ENCODE measurements at regions not wholly inside any gene's neighbourhood (a gene's known extent, or its start where the extent isn't known, plus 50 kb on each side); places are given as distances from the start of the nearest gene placed in this dataset.

- H3K9me3 ChIP-seq (ENCODE audit: control insufficient read depth in 5 of 5, low read length in 5 of 5), result no peaks in the 10 kb centered on the region
- no peaks in the 10 kb centered on the region for H3K27me3 ChIP-seq (ENCODE audit: control insufficient read depth in 5 of 5, insufficient read depth in 4 of 5, low read length in 5 of 5)
- no peak overlapping the region for H3K27ac ChIP-seq (ENCODE audit: low read depth, low read length)
- peaks cover 3 to 26% (median 22%) of the 10 kb centered on the region in 5 donors for H3K4me1 ChIP-seq (ENCODE audit: control insufficient read depth in 5 of 5, insufficient read depth in 5 of 5, low read length in 5 of 5)
- no peak overlapping the region for H3K9ac ChIP-seq (ENCODE audit: low read length in 5 of 5)
- no peak overlapping the region for H3K4me3 ChIP-seq (ENCODE audit: low read depth in 1 of 5, low read length in 5 of 5)
- no peaks in the 10 kb centered on the region for H3K36me3 ChIP-seq (ENCODE audit: control insufficient read depth in 5 of 5, insufficient read depth in 5 of 5, low read length in 5 of 5)
These were observed 148.7 kb downstream of the OSR1 start for GRCh38 chr2:19209575-19210341.

DNA sequence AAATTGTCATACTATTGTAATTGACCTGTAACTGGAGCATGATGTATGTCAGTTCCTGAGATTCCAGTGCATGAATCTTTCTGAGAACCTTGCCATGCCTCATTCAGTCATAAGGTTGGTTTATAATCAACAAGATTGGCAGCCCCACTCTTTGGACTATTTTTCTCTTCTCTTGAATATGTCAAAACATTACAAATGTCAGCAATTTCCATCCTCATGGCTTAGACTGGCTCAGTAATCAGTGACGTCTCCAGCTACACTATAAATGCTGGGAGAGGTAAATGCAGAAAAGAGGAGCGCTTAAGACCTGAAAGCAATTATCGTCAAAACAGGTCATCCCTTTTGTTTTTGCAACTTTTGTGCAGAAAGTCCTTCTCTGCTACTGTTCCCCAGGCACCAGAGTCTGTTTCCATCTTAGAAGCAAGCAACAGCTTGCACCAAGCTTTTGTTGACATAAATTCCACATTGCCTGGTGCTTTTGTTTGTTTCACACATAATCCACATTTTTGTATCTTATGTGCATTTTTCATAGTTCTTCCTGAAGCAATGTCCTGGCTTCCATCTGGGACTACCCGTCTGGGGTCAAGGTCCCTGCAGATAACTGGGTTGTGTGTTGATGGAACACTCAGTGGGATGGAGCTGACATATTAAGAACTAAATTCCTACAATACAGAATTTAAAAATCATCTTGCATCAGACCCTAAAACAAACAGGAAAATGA is 149.8 kb downstream of the OSR1 start:
- Histone ChIP-seq H3K9me3 (ENCODE audit: control insufficient read depth in 5 of 5, low read length in 5 of 5) (no peaks in the 10 kb centered on the region), H3K27me3 (ENCODE audit: control insufficient read depth in 5 of 5, insufficient read depth in 4 of 5, low read length in 5 of 5) (no peaks in the 10 kb centered on the region), H3K27ac (ENCODE audit: low read depth, low read length) (no peak overlapping the region), H3K36me3 (ENCODE audit: control insufficient read depth in 5 of 5, insufficient read depth in 5 of 5, low read length in 5 of 5) (no peaks in the 10 kb centered on the region), H3K4me3 (ENCODE audit: low read depth in 1 of 5, low read length in 5 of 5) (no peak overlapping the region), H3K9ac (ENCODE audit: low read length in 5 of 5) (no peak overlapping the region), H3K4me1 (ENCODE audit: control insufficient read depth in 5 of 5, insufficient read depth in 5 of 5, low read length in 5 of 5) (peaks cover 3 to 30% (median 23%) of the 10 kb centered on the region in 5 donors)

DNA sequence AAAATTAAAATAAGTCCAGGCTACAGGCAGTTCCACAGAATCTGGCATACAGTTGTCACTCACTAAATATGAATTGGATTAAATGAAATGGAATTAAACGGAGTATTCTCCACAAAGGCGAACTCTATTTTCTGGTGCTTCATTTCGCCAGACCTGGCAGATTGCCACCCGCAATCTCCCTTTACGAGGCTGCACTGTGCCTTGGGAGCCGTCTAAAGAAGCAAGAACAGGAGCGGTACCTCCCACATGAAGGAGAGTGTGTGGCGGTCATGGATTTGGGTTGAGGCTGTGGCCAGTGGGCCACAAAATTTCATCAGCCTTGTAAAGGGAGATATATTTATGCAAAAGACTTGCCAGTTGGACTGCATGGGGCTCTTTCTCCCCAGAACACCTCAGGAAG is 151.0 kb downstream of the OSR1 start:
- Histone ChIP-seq H3K27me3 (ENCODE audit: control insufficient read depth in 5 of 5, insufficient read depth in 4 of 5, low read length in 5 of 5) (no peaks in the 10 kb centered on the region), H3K9me3 (ENCODE audit: control insufficient read depth in 5 of 5, low read length in 5 of 5) (no peaks in the 10 kb centered on the region), H3K36me3 (ENCODE audit: control insufficient read depth in 5 of 5, insufficient read depth in 5 of 5, low read length in 5 of 5) (no peaks in the 10 kb centered on the region), H3K4me3 (ENCODE audit: low read depth in 1 of 5, low read length in 5 of 5) (no peak overlapping the region), H3K9ac (ENCODE audit: low read length in 5 of 5) (no peak overlapping the region), H3K4me1 (ENCODE audit: control insufficient read depth in 5 of 5, insufficient read depth in 5 of 5, low read length in 5 of 5) (peaks cover 3 to 30% (median 23%) of the 10 kb centered on the region in 5 donors), H3K27ac (ENCODE audit: low read depth, low read length) (no peak overlapping the region)

DNA sequence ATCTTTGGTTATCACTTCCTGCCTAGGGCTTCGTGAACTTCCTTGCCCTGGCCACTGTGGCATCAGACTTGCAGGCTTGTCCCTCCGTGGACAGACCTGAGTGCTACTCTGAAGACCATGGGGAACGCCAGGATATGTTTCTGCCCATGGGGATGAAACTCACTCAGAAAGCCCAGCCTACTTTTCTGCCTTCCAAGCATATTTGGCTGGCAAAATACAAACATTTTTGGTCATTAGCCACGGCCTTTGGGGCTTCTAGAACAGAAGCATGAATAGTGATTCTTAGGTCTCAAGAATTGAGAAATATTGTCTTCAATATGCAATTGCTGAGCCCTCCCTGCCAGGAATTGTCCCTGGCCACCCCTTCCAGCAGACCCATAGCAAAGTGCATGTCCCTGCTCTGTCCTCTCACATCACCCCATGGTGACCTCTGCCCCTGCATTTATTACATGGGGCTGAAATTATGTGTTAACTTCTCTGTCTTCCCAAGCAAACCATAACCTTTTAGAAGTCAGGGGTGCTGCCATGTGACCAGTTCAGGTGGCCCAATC is 152.4 kb downstream of the OSR1 start:
- no peak overlapping the region for H3K4me3 ChIP-seq (ENCODE audit: low read depth in 1 of 5, low read length in 5 of 5)
- H3K9me3 ChIP-seq (ENCODE audit: control insufficient read depth in 5 of 5, low read length in 5 of 5), result no peaks in the 10 kb centered on the region
- no peaks in the 10 kb centered on the region for H3K36me3 ChIP-seq (ENCODE audit: control insufficient read depth in 5 of 5, insufficient read depth in 5 of 5, low read length in 5 of 5)
- H3K27ac ChIP-seq (ENCODE audit: low read depth, low read length), result peak overlapping the region; percentile 30
- H3K4me1 ChIP-seq (ENCODE audit: control insufficient read depth in 5 of 5, insufficient read depth in 5 of 5, low read length in 5 of 5), result peaks cover 3 to 30% (median 23%) of the 10 kb centered on the region in 5 donors
- H3K27me3 ChIP-seq (ENCODE audit: control insufficient read depth in 5 of 5, insufficient read depth in 4 of 5, low read length in 5 of 5), result no peaks in the 10 kb centered on the region
- H3K9ac ChIP-seq (ENCODE audit: low read length in 5 of 5), result no peak overlapping the region

DNA sequence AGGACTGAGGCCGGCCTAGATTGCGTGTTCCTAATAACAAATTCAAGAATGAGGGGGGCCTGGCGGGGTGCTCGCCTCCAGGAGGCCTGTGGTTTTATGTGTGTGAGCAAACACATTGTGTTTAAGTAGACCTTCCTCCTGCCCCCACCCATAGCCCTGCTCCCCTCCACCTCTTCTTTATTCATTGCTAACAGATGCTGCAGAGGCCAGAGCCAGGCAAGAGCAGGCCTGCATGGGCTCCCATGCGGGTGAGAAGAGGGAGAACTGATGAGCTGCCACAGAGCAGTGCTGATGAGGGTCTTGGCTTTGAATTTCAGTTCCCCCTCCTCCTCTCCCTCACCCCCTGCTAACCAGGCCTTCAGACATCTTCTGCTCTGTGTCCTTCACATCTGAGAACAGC is 154.6 kb downstream of the OSR1 start:
- Histone ChIP-seq H3K27me3 (ENCODE audit: control insufficient read depth in 5 of 5, insufficient read depth in 4 of 5, low read length in 5 of 5) (no peaks in the 10 kb centered on the region), H3K27ac (ENCODE audit: low read depth, low read length) (no peak overlapping the region), H3K4me1 (ENCODE audit: control insufficient read depth in 5 of 5, insufficient read depth in 5 of 5, low read length in 5 of 5) (peaks cover 3 to 30% (median 23%) of the 10 kb centered on the region in 5 donors), H3K4me3 (ENCODE audit: low read depth in 1 of 5, low read length in 5 of 5) (no peak overlapping the region), H3K36me3 (ENCODE audit: control insufficient read depth in 5 of 5, insufficient read depth in 5 of 5, low read length in 5 of 5) (no peaks in the 10 kb centered on the region), H3K9ac (ENCODE audit: low read length in 5 of 5) (no peak overlapping the region), H3K9me3 (ENCODE audit: control insufficient read depth in 5 of 5, low read length in 5 of 5) (no peaks in the 10 kb centered on the region)

- H3K4me1 ChIP-seq (ENCODE audit: control insufficient read depth in 5 of 5, insufficient read depth in 5 of 5, low read length in 5 of 5), result peaks cover 3 to 24% (median 20%) of the 10 kb centered on the region in 5 donors
- no peak overlapping the region for H3K9ac ChIP-seq (ENCODE audit: low read length in 5 of 5)
- H3K36me3 ChIP-seq (ENCODE audit: control insufficient read depth in 5 of 5, insufficient read depth in 5 of 5, low read length in 5 of 5), result no peaks in the 10 kb centered on the region
- no peak overlapping the region for H3K4me3 ChIP-seq (ENCODE audit: low read depth in 1 of 5, low read length in 5 of 5)
- no peak overlapping the region for H3K27ac ChIP-seq (ENCODE audit: low read depth, low read length)
- no peaks in the 10 kb centered on the region for H3K27me3 ChIP-seq (ENCODE audit: control insufficient read depth in 5 of 5, insufficient read depth in 4 of 5, low read length in 5 of 5)
- peaks cover 0 to 2% (median 0%) of the 10 kb centered on the region in 5 donors for H3K9me3 ChIP-seq (ENCODE audit: control insufficient read depth in 5 of 5, low read length in 5 of 5)
These were observed 156.4 kb downstream of the OSR1 start for GRCh38 chr2:19201911-19202462.

GRCh38 chr2:19198381-19198780 is 160.0 kb downstream of the OSR1 start:
- Histone ChIP-seq H3K27ac (ENCODE audit: low read depth, low read length) (no peak overlapping the region), H3K27me3 (ENCODE audit: control insufficient read depth in 5 of 5, insufficient read depth in 4 of 5, low read length in 5 of 5) (no peaks in the 10 kb centered on the region), H3K4me1 (ENCODE audit: control insufficient read depth in 5 of 5, insufficient read depth in 5 of 5, low read length in 5 of 5) (no peaks in the 10 kb centered on the region), H3K9me3 (ENCODE audit: control insufficient read depth in 5 of 5, low read length in 5 of 5) (peaks cover 0 to 2% (median 0%) of the 10 kb centered on the region in 5 donors), H3K9ac (ENCODE audit: low read length in 5 of 5) (no peak overlapping the region), H3K4me3 (ENCODE audit: low read depth in 1 of 5, low read length in 5 of 5) (no peak overlapping the region), H3K36me3 (ENCODE audit: control insufficient read depth in 5 of 5, insufficient read depth in 5 of 5, low read length in 5 of 5) (no peaks in the 10 kb centered on the region)

GRCh38 chr2:19195661-19196060 is 162.8 kb downstream of the OSR1 start:
- H3K27me3 ChIP-seq (ENCODE audit: control insufficient read depth in 5 of 5, insufficient read depth in 4 of 5, low read length in 5 of 5), result no peaks in the 10 kb centered on the region
- H3K27ac ChIP-seq (ENCODE audit: low read depth, low read length), result no peak overlapping the region
- no peaks in the 10 kb centered on the region for H3K4me1 ChIP-seq (ENCODE audit: control insufficient read depth in 5 of 5, insufficient read depth in 5 of 5, low read length in 5 of 5)
- peaks cover 0 to 2% (median 0%) of the 10 kb centered on the region in 5 donors for H3K9me3 ChIP-seq (ENCODE audit: control insufficient read depth in 5 of 5, low read length in 5 of 5)
- H3K4me3 ChIP-seq (ENCODE audit: low read depth in 1 of 5, low read length in 5 of 5), result no peak overlapping the region
- no peak overlapping the region for H3K9ac ChIP-seq (ENCODE audit: low read length in 5 of 5)
- H3K36me3 ChIP-seq (ENCODE audit: control insufficient read depth in 5 of 5, insufficient read depth in 5 of 5, low read length in 5 of 5), result no peaks in the 10 kb centered on the region

DNA sequence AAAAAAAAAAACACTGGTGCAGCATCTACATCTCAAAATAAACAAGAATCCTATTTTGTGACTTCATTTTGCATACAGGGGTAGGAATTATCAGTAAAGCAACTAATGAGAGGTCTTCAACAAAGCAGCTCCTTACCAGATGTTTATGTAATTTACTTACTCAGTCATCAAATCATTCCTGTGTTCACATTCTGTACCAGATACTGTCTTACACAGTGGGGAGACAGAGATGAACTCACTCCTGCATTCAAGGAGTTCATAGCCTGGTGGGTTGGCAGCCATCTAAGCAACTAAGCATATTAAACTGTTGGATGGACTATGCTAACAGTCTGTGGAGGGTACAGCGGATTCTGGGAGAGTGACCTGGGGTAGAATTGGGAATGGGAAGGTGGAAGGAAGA is 169.0 kb downstream of the OSR1 start:
- no peak overlapping the region for H3K27ac ChIP-seq (ENCODE audit: low read depth, low read length)
- no peaks in the 10 kb centered on the region for H3K9me3 ChIP-seq (ENCODE audit: control insufficient read depth in 5 of 5, low read length in 5 of 5)
- no peaks in the 10 kb centered on the region for H3K36me3 ChIP-seq (ENCODE audit: control insufficient read depth in 5 of 5, insufficient read depth in 5 of 5, low read length in 5 of 5)

More for the DNA sequence above, 169.0 kb downstream of the OSR1 start:
- Histone ChIP-seq H3K9ac (ENCODE audit: low read length in 5 of 5) (no peak overlapping the region), H3K27me3 (ENCODE audit: control insufficient read depth in 5 of 5, insufficient read depth in 4 of 5, low read length in 5 of 5) (no peaks in the 10 kb centered on the region), H3K4me1 (ENCODE audit: control insufficient read depth in 5 of 5, insufficient read depth in 5 of 5, low read length in 5 of 5) (no peaks in the 10 kb centered on the region), H3K4me3 (ENCODE audit: low read depth in 1 of 5, low read length in 5 of 5) (no peak overlapping the region)

Measured in subcutaneous abdominal adipose tissue (tissue), 5 donors.